ENCODE measurements at regions not wholly inside any gene's neighbourhood (a gene's known extent, or its start where the extent isn't known, plus 50 kb on each side); places are given as distances from the start of the nearest gene placed in this dataset.

DNA sequence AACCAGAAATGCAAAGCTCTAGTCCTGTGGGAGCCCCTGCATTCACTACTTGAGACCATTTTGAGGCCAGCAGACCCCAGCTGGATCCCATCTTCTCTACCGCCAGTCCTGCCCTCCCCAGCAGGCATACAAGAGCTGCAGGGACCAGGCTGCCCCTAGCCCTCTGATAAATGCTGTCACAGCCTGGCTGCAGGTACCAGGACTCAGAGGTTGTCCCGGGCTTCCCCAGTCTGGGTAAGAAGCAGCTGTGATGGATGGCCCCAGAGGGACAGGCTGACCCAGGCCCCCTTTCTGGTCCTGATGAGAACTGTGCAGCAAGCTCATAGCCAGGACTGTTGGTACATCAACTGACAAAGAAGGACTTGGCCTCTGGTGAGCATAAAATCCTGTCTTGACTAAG is 132.9 kb upstream of the APCDD1 start:
- no peaks in the 10 kb centered on the region for H3K36me3 ChIP-seq
- no peaks in the 10 kb centered on the region for H3K9me3 ChIP-seq
- no peak overlapping the region for H3K27ac ChIP-seq
- intact Hi-C loops (cut with DNase I): no loop called here
- WGBS: 100% methylated on average over 2 of the region's 2 CpGs
- no peak overlapping the region for H3K4me3 ChIP-seq
- no peak for TF ChIP-seq POLR2AphosphoS5 (IDR thresholded peaks at IDR 0.05)
- TF ChIP-seq, protein P1, sequence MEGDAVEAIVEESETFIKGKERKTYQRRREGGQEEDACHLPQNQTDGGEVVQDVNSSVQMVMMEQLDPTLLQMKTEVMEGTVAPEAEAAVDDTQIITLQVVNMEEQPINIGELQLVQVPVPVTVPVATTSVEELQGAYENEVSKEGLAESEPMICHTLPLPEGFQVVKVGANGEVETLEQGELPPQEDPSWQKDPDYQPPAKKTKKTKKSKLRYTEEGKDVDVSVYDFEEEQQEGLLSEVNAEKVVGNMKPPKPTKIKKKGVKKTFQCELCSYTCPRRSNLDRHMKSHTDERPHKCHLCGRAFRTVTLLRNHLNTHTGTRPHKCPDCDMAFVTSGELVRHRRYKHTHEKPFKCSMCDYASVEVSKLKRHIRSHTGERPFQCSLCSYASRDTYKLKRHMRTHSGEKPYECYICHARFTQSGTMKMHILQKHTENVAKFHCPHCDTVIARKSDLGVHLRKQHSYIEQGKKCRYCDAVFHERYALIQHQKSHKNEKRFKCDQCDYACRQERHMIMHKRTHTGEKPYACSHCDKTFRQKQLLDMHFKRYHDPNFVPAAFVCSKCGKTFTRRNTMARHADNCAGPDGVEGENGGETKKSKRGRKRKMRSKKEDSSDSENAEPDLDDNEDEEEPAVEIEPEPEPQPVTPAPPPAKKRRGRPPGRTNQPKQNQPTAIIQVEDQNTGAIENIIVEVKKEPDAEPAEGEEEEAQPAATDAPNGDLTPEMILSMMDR (IDR thresholded peaks at IDR 0.05): no peak
- no peak for TF ChIP-seq POLR2A (IDR thresholded peaks at IDR 0.05)
- DNase-seq (ENCODE audit: low spot score): no peak
- H3K27me3 ChIP-seq (replicated peaks; ENCODE audit: insufficient read depth): no peaks in the 10 kb centered on the region
- H3K4me1 ChIP-seq (replicated peaks): no peaks in the 10 kb centered on the region

DNA sequence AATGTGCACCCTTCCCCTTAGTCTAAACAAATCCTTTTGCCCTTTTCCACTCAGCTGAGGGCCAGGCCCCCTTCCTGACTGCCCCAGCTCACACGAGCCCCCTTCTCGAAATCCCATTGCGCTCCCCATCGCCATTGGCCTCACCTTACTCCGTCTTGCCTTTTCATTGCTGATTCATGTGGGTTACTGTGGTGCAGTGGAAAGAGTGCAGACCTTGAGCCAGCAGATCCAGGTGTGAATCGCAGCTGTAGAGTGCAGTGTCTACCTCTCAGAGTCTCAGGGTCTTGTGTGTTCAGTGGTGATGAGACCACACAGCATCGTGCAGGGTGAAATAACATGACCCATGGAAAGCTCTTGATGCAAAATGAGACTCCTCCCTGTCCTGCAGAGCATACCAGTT is 132.4 kb upstream of the APCDD1 start:
- no peak for TF ChIP-seq POLR2AphosphoS5 (IDR thresholded peaks at IDR 0.05)
- no peak for TF ChIP-seq POLR2A (IDR thresholded peaks at IDR 0.05)
- TF ChIP-seq, protein P1 (IDR thresholded peaks at IDR 0.05): no peak
- H3K27ac ChIP-seq: no peak overlapping the region
- WGBS: 88% methylated on average over 7 of the region's 7 CpGs

GRCh38 chr18:10322435-10322834 is 132.0 kb upstream of the APCDD1 start:
- DNase-seq (ENCODE audit: low spot score): no peak
- no peak overlapping the region for H3K4me3 ChIP-seq
- intact Hi-C loops (cut with DNase I): no loop called here
- H3K9me3 ChIP-seq: no peaks in the 10 kb centered on the region
- H3K27me3 ChIP-seq (replicated peaks; ENCODE audit: insufficient read depth): no peaks in the 10 kb centered on the region
- no peaks in the 10 kb centered on the region for H3K36me3 ChIP-seq
- H3K4me1 ChIP-seq (replicated peaks): no peaks in the 10 kb centered on the region
- 98% methylated on average over 2 of the region's 2 CpGs for WGBS
- no peak for TF ChIP-seq POLR2A (IDR thresholded peaks at IDR 0.05)
- H3K27ac ChIP-seq: no peak overlapping the region

More for the DNA sequence above, 132.4 kb upstream of the APCDD1 start:
- Histone ChIP-seq H3K9me3 (no peaks in the 10 kb centered on the region), H3K36me3 (no peaks in the 10 kb centered on the region), H3K4me3 (no peak overlapping the region), H3K27me3 (replicated peaks; ENCODE audit: insufficient read depth) (no peaks in the 10 kb centered on the region), H3K4me1 (replicated peaks) (no peaks in the 10 kb centered on the region)
- intact Hi-C loops (cut with DNase I): no loop called here
- DNase-seq (ENCODE audit: low spot score): no peak

DNA sequence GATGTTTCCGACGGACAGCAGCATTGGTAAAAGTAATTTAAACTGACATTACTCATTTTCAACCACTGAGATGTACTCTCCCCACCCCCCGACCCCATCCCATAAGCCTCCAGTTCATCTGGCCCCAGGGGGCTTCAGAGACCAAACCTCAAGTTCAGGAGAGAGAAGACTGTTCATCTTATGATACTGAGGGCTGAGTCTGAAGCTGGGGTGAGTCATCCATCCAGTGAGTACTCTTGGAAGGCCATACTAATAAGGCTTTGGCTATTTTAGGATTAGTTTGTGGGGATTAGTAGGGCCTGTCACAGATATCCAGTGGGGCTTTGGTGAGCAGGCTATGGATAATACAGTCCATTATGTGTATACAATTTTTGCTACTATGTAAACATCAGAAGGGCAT is 125.3 kb upstream of the APCDD1 start:
- H3K4me1 ChIP-seq (replicated peaks): no peaks in the 10 kb centered on the region
- H3K4me3 ChIP-seq: no peak overlapping the region
- TF ChIP-seq, protein P1 (IDR thresholded peaks at IDR 0.05): no peak
- TF ChIP-seq POLR2A (IDR thresholded peaks at IDR 0.05) (no peak), POLR2AphosphoS5 (IDR thresholded peaks at IDR 0.05) (no peak)
- no peaks in the 10 kb centered on the region for H3K27me3 ChIP-seq (replicated peaks; ENCODE audit: insufficient read depth)
- intact Hi-C loops (cut with DNase I): no loop called here
- no peaks in the 10 kb centered on the region for H3K36me3 ChIP-seq
- WGBS: 98% methylated on average over 3 of the region's 3 CpGs
- no peaks in the 10 kb centered on the region for H3K9me3 ChIP-seq
- no peak for DNase-seq (ENCODE audit: low spot score)
- H3K27ac ChIP-seq: no peak overlapping the region

- 86% methylated on average over 5 of the region's 5 CpGs for WGBS
- Histone ChIP-seq H3K36me3 (no peaks in the 10 kb centered on the region), H3K27me3 (replicated peaks; ENCODE audit: insufficient read depth) (no peaks in the 10 kb centered on the region), H3K4me3 (no peak overlapping the region), H3K4me1 (replicated peaks) (no peaks in the 10 kb centered on the region), H3K9me3 (no peaks in the 10 kb centered on the region), H3K27ac (no peak overlapping the region)
- intact Hi-C loops (cut with DNase I): no loop called here
- TF ChIP-seq POLR2A (IDR thresholded peaks at IDR 0.05): no peak
- TF ChIP-seq POLR2AphosphoS5 (IDR thresholded peaks at IDR 0.05): no peak
- TF ChIP-seq, protein P1 (IDR thresholded peaks at IDR 0.05): no peak
- no peak for DNase-seq (ENCODE audit: low spot score)
These were observed 124.0 kb upstream of the APCDD1 start for GRCh38 chr18:10330428-10330827.

All from prostate gland (tissue), 2 donors.